Stomach (tissue), 4 donors: ENCODE measurements at regions not wholly inside any gene's neighbourhood (a gene's known extent, or its start where the extent isn't known, plus 50 kb on each side); places are given as distances from the start of the nearest gene placed in this dataset.

Source experiments
- EP300 ChIP-seq: sonication (generic); formaldehyde crosslinking; IDR thresholded peaks from one replicate; pipeline ENCODE4 v1.6.1; 2017; ENCODE audit warnings: antibody characterized with exemption
- POLR2A ChIP-seq, 4 donors: fragments of 450-650 bp; IDR thresholded peaks; one replicate each; pipeline ENCODE4 v1.6.1; 2016; ENCODE audit warnings: antibody characterized with exemption in 4 of 4, control low read depth in 2 of 4, mild to moderate bottlenecking in 1 of 4, moderate library complexity in 1 of 4
- TF ChIP-seq, protein P1 (sequence below), 7 experiments: fragments of 450-650 bp in 4 of 7; fragments of 200-600 bp in 3 of 7; sonication (generic) in 3 of 7; IDR thresholded peaks; one replicate each; pipeline ENCODE4 v1.5.1; 2016 to 2019; ENCODE audit warnings: antibody characterized with exemption in 7 of 7, control low read depth in 2 of 7, mild to moderate bottlenecking in 1 of 7

GRCh38 chr13:67664502-67664901 is 434.4 kb upstream of the PCDH9 start:
- TF ChIP-seq, protein P1, sequence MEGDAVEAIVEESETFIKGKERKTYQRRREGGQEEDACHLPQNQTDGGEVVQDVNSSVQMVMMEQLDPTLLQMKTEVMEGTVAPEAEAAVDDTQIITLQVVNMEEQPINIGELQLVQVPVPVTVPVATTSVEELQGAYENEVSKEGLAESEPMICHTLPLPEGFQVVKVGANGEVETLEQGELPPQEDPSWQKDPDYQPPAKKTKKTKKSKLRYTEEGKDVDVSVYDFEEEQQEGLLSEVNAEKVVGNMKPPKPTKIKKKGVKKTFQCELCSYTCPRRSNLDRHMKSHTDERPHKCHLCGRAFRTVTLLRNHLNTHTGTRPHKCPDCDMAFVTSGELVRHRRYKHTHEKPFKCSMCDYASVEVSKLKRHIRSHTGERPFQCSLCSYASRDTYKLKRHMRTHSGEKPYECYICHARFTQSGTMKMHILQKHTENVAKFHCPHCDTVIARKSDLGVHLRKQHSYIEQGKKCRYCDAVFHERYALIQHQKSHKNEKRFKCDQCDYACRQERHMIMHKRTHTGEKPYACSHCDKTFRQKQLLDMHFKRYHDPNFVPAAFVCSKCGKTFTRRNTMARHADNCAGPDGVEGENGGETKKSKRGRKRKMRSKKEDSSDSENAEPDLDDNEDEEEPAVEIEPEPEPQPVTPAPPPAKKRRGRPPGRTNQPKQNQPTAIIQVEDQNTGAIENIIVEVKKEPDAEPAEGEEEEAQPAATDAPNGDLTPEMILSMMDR (IDR thresholded peaks at IDR 0.05) = no peak
- no peak for TF ChIP-seq POLR2A (IDR thresholded peaks at IDR 0.05)
- no peak for TF ChIP-seq EP300
